HG03064 (cell line): ENCODE measurements at regions not wholly inside any gene's neighbourhood (a gene's known extent, or its start where the extent isn't known, plus 50 kb on each side); places are given as distances from the start of the nearest gene placed in this dataset.
"Not testable (repeated sequence)": the region's sequence is repeated elsewhere in the genome, so short reads cannot be mapped to it uniquely, and the experiment has no call there.

ENCODE experiments used
- ATAC-seq: cut with Tn5 transposase; IDR thresholded peaks from one replicate; pipeline ENCODE4 v1.9.1; 2021; ENCODE audit warnings: low read depth; ENCODE audit not compliant: unreplicated experiment

DNA sequence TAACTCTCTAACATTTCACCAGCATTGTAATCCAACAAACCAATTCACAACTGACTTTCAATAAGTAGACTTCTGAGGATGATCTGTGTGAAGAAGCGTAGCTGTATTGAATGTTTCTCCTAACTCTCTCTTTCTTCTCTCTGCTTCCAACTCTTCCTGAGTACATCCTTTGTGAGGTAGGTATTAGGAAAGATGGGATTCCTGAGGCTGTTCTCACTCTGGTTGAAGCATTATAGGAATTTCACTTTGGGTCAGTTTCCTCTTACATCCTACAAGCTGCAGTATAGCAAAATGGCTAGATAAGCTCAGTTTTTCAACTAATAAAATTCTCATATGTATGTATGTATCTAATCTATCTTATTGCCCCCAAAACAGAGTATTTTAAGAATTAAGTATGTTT lies 702.8 kb downstream of the CETN3 start:
- no peak for ATAC-seq

DNA sequence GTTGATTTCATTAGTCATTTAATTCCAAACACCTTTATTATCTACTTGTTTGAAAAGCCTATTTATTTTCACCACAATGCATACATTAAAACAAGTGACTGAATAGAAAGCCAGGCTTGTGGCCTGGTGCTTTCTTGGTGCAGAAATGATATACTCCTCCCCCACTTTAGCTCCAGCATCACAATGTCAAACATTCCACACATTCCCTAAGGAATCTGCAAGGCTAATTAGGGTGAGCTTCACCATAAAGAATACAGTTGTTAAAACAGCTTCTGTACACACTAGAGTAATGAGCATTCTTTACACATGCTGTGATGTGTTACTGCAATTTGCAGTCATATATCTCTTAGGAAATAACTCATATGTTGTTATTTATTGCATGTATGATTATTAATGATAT lies 705.7 kb downstream of the CETN3 start:
- no peak for ATAC-seq

DNA sequence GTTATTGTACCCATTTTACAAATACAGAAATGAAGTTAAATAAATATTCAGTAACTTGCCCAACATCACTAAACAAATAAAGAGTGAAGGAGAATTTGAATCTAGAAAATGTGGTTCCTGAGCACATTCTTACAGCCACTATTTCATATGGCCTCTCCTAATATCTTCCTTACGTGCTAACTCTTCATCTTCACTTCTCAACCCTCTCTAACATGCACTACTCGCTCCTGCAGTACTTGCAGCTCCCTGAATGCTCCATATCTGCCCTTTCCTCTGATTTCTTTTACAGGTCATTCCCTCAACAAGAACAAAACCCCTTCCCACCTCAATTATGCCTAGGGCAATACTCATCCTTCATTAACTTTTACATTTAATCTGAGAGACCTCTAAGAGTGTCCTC lies 711.5 kb downstream of the CETN3 start:
- ATAC-seq: no peak

DNA sequence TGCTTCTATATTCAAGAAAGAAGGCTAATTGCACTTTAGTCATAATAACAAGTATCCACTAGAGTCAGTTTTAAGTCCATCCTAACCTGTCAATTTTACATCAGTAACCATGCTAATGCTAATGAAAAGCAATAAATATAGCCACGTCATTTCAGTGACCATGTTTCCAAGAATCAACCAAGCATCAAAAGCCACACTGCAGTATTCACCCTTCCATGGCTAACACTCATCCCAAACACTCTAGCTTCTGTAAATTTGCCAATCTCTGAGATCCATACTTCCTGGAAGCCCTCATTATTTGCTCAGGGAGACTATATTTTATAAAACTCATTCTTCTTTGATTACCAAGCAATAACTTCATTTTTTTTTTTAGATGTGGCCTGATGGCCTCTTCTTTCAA lies 712.0 kb downstream of the CETN3 start:
- ATAC-seq: no peak

DNA sequence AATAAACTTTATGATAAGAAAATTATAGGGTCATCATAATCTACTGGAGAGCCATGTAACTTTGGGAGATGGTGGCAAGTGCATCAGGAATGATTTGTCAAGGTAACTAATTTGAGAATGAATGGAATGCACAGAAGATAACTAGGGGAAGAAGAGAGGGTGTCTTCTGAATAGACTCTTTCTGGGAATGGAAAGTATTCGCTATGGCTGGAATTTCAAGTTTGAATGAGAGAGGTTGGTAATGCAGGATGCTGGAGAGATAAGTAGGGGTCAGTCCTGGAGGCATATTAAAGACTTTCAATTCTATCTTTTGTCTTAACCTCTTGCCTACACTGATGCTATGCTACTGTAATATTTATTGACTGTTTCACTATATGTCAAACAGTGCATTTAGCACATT lies 714.2 kb downstream of the CETN3 start:
- ATAC-seq: no peak

DNA sequence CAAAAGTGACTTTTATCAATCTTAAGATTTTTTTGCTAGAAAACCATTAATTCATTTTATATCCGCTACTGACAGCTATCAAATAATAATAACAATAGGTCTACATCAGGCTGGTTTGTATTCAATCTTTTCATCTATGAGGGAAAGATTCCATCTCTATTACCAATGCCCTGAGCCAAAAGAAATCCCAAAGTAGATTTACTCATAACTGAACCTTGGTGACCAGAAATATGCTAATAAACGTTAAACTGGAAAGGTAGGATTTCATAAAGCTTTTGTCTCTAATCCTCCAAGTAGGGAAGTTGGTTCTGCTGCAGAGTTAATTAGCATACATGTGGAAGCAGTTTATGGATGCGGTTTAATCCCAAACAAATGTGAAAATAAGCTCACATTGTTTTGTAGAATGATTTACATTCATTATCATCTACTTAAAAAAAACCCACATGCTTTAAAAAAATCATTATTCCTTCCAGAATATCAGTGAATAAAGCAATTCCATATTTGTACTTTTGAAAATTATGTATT lies 715.5 kb downstream of the CETN3 start:
- ATAC-seq: no peak

DNA sequence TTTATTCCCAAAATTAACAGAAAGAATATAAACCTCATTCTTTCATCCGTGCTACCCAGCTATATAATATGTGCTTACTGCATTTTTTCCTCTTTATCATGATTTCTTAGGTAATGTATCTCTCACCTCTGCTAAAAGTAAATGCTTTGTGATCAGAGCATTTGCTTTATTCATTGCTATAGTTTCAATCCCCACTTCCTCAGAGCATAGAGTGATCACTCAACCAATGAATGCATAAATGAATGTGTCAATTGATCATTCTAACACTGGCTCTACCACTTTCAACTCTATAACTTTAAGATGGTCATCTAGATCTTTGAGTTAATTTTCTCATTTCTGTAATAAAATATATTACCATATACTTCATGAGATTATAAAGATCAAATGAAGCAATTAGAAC lies 719.2 kb downstream of the CETN3 start:
- no peak for ATAC-seq

DNA sequence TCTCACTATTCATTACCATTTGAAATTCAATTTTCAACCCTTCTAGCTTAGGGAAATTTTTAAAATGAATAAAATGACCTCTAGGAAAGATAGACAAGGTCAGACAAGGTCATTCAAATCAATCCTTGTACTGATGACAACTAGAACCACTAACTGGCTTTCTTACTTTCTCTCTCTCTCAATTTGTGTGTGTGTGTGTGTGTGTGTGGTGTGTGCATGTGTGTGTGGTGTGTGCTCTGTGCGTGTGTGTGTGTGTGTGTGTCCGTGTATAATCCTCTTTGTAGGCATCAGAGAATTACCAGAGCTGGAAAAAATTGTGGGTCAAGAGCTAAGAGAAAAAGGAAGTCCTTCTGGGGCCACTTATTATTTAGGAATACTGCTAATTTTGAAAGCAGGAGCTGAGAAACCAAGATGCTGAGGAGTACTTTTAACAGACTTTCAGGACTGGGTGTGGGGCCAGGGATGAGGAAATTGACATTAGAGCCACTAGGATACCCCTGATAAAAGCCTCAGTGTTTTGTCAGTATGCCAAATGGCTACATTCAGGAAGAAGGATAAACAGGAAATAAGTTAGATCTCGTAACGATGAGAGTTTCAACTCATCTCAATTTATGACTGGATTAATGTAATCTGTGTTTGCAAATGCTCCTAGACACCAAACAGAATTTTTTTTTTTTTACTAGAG lies 723.3 kb downstream of the CETN3 start:
- ATAC-seq: no peak

DNA sequence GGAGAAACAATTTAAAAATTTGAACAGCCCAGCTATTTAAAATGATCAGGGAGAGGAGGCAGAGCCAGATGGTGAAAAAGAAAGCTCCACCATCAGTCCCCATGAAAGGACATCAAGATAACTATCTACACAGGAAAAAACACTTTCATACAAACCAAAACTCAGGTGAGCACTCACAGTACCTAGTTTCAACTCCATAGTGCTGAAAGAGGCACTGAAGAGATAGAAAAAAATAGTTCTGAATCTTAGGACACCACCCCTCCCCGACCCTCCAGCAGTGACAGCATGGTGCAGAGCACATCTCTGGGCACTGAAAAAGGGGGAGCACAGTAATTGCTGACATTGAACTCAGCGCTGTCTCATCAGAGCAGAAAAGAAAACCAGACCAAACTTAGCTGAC lies 732.9 kb downstream of the CETN3 start:
- ATAC-seq: no peak

DNA sequence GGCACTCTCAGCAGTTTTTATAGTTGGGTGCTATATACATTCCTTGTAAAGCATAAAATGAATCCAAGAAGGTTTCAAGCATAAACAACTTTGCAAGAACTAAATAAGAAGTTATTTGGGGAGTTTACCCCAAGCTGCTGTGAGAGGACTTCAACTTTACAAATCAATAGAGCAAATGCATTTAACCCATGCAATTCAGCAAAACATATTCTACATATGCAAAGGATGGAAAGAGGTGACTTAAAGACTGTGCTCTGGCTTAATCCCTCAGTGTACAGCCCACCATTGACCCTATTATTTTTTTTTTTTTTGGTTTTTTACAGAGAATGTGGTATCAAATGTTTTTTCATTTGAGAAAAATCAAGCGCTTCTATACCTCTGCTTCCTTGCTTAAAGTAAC lies 736.5 kb downstream of the CETN3 start:
- ATAC-seq: no peak

DNA sequence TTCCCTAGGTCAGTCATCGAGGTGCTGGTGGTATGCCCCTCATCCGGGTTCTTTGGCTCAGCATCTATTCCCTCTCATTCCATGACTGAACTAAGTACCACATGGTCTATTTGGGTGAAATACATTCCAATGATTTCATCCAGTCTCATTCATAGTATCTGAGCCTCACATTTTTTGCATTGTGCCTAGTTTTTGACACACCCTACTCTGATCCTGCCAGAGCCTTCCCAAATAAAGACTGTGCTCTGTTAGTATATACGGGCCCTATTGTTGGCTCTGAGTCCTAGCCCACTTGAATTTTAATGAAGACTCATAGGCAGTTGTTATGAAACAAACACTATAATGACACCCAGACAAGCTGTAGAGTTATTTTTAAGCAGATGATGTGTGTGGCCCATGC lies 740.7 kb downstream of the CETN3 start:
- no peak for ATAC-seq

DNA sequence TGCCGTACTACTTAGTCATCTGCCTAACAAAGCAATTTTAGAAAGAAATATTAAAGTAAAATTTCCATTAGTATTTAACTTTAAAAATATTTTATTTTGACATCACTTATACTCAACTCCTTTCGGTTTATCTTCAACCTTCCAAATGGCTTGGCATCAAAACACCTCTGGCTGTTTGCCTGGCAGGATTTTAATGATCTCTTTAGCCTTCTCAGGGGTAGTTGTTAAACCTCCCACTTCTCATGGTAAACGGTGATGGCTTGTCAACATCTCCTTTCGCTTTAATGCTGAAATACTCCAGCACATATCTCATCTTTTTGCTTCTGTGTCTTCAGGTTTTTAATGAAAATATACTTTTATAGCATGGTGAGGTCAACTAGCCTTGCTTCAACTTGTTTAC lies 747.1 kb downstream of the CETN3 start:
- ATAC-seq: no peak

DNA sequence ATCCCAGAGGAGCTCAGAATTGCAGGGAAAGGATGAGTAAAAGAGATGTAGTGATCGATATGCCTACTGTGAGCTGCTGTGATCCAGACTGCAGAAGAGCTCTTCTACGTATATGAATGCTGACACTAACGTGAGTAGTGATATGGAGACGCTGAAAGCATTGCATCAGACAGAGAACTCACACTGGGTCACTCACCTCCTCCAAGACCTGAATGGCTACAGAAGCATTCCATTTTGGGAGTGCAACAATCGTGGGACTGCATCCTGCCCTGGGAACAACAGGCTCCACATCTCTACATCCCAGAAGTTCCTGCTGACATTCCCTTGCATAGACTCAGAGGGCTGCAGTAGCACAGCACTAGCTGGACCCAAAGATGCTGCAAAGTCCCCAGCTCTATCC lies 755.9 kb upstream of the MEF2C start:
- no peak for ATAC-seq

DNA sequence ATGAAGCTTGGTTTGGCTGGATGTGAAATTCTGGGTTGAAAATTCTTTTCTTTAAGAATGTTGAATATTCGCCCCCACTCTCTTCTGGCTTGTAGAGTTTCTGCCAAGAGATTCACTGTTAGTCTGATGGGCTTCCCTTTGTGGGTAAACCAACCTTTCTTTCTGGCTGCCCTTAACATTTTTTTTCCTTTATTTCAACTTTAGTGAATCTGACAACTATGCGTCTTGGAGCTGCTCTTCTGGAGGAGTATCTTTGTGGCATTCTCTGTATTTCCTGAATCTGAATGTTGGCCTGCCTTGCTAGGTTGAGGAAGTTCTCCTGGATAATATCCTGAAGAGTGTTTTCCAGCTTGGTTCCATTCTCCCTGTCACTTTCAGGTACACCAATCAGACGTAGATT lies 751.2 kb upstream of the MEF2C start:
- ATAC-seq: not testable (repeated sequence)

DNA sequence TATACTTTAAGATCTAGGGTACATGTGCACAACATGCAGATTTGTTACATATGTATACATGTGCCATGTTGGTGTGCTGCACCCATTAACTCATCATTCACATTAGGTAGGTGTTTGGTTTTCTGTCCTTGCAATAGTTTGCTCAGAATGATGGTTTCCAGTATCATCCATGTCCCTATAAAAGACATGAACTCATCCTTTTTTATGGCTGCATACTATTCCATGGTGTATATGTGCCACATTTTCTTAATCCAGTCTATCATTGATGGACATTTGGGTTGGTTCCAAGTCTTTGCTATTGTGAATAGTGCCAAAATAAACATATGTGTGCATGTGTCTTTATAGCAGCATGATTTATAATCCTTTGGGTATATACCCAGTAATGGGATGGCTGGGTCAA lies 747.1 kb upstream of the MEF2C start:
- ATAC-seq: not testable (repeated sequence)

DNA sequence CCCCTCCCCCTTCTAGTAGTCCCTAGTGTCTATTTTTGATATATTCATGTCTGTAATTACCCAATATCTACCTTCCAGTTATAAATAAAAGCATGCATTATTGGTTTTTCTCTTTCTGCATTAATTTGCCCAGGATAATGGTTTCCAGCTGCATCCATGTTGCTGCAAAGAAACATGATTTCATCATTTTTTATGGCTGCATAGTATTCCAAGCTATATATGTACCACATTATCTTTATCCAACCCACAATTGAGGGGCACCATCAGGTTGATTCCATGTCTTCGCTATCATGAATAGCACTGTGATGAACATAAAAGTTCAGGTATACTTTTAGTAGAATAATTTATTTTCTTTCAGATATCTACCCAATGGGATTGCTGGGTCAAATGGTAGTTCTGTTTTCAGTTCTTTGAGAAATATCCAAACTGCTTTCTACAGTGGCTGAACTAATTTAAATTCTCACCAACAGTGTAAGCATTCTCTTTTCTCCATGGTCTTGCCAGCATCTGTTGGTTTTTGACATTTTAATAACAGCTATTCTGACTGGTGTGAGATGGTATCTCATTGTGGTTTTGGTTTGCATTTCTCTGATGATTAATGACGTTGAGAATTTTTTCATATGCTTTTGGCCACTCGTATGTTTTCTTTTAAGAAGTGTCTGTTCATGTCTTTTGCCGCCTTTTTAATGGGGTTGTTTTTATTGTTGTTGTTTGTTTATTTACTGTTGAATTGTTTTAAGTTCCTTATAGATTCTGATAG lies 746.1 kb upstream of the MEF2C start:
- no peak for ATAC-seq

DNA sequence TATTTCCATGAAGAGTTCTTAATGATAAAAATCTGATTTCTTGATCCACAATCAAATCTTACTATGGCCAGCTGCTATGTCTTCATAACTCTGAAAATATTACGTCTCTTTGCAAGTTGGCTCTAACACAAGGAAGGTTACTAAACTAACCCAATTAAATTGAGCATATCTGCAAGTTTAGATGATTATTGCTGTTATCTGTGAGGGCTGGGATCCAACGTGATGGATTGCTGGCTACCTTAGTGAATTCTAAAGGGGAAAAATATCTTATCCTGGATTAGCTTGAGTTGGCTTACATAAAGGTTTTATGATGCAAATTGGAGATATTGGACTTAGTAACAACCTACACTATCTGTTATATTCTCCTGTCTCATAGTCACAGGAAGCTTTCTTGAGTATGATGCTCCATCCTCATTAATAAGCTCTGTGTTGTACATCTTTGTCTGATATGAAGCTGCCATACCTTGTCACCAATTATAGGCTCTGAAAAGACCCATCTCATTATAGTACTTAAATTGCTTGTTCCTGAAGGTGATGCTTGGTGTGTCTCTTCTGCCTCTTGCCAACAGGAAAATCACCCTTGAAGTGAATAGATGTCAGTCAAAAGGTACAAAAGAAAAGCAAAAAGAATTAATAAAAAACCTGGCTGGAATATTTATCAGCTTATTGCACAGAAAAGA lies 733.0 kb upstream of the MEF2C start:
- ATAC-seq: no peak

DNA sequence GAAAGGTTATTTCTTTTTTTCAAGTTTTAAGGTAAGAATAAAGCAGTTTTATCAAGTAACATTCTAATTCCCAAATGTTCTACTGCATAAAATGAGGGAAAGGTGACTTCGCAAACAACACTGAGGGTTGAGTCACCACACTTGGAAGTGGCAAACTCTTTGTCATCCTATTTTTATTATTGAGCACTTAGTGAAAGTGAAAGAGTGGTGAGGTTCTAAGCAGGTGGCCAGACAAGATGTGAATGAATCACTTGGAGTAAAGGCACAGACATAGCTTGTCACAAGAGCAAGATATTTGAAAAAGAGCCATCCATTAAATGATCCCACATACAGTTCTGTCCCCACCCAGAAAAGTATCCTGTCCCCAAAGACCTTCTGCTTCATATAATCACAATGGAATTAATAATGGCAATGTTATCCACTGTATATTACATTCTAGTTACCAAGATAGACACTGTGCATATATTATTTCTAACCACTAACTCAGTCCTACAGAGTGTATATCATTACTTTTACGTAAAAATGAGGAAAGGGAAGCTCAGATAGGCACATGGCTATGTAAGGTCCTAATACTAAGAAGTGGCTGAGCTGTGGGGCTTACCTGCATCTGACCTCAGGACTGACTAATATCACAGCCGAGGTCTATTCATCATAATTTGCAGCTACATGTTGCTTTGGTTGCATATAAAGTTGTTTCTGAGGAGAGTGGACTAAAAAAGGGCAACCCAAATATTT lies 730.4 kb upstream of the MEF2C start:
- ATAC-seq: peak; percentile 90

DNA sequence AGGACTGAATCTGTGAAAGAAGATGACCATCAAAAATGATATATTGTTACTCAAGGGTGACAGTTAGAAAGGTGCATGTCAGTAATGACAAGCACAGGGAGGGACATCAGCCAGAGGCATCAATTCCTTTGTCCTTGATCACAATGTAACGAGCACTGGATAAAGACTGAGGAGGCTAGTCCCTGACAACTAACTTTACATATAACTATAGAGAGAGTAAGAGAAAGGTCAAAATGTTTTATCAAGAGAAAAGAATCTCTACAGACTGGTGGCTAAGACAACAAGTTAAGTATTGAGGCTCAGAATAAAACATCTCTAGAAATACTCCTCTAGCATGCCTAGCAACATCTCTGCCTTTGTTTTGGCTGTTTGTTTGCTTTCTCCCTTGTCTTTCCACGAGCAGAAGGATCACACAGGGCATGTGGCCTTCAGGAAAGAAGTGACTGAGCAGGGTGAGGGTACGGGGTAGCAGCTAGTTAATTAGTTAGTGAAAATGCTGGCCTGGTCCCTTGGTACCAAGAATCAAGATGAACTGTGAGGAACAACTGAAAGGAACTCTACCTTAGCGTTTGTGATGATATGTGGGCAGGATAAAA lies 724.1 kb upstream of the MEF2C start:
- ATAC-seq: no peak

DNA sequence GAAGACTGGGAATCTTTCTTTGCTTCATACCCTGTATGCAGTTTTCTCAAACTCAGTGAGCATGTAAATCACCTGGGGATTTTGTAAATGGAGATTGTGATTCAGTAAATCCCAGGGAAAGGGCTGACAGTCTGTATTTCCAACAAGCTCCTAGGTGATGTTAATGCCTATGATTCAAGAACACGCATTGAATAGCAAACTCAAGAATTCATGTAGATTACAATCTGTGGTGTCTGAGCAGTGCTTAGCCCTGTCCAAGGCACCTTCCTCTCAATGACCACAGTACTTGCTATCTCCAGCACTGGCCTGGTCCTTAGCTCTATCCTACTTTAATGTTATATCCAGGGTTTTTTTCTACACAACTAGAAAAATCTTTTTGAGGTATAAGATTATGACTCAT lies 721.4 kb upstream of the MEF2C start:
- no peak for ATAC-seq

DNA sequence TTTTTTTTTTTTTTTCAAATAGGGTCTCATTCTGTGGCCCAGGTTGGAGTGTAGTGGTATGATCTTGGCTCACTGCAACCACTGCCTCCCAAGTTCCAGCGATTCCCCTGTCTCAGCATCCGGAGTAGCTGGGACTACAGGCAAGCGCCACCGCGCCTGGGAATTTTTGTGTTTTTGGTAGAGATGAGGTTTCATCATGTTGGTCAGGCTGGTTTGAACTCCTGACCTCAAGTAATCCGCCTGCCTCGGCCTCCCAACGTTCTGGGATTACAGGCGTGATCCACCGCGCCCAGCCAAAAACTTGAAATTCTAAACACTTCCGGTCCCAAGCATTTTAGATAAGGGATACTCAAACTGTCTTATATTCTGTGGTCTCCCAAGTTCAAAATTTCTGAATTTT lies 718.9 kb upstream of the MEF2C start:
- ATAC-seq: no peak
